MM.1S (cell line): ENCODE measurements at regions not wholly inside any gene's neighbourhood (a gene's known extent, or its start where the extent isn't known, plus 50 kb on each side); places are given as distances from the start of the nearest gene placed in this dataset.

ENCODE experiments used
- DNase-seq: peaks from one replicate; pipeline ENCODE4 v3.0.0-alpha.2; 2015
- H2AFZ ChIP-seq: fragments of 300-600 bp; sonication (generic); 2 replicates; pipeline ENCODE4 v1.6.0; 2016; ENCODE audit warnings: antibody characterized with exemption, low read length
- H3F3A ChIP-seq: fragments of 300-600 bp; sonication (generic); 2 replicates; pipeline ENCODE4 v1.6.1; 2016; ENCODE audit warnings: mild to moderate bottlenecking, antibody characterized with exemption, low read length, moderate library complexity, mixed read lengths; ENCODE audit not compliant: insufficient read depth
- H3K27ac ChIP-seq: fragments of 300-600 bp; sonication (generic); 2 replicates; pipeline ENCODE4 v1.5.1; 2016; ENCODE audit warnings: mild to moderate bottlenecking, low read length
- H3K27me3 ChIP-seq: fragments of 300-600 bp; sonication (generic); replicated peaks from 2 replicates; pipeline ENCODE4 v1.6.0; 2016; ENCODE audit warnings: low read length; ENCODE audit not compliant: insufficient read depth
- H3K36me3 ChIP-seq: fragments of 300-600 bp; sonication (generic); replicated peaks from 2 replicates; pipeline ENCODE4 v1.6.1; 2016; ENCODE audit warnings: mild to moderate bottlenecking, low read length, mixed read lengths; ENCODE audit not compliant: insufficient read depth
- H3K4me1 ChIP-seq: fragments of 300-600 bp; sonication (generic); 2 replicates; pipeline ENCODE4 v1.6.1; 2016; ENCODE audit warnings: low read length, mixed read lengths
- H3K4me2 ChIP-seq: fragments of 300-600 bp; sonication (generic); 2 replicates; pipeline ENCODE4 v1.6.0; 2016; ENCODE audit warnings: low read depth, low read length
- H3K4me3 ChIP-seq: fragments of 300-600 bp; sonication (generic); 2 replicates; pipeline ENCODE4 v1.5.1; 2016; ENCODE audit warnings: low read length, mixed read lengths
- H3K79me2 ChIP-seq: fragments of 300-600 bp; sonication (generic); 2 replicates; pipeline ENCODE4 v1.6.1; 2016; ENCODE audit warnings: mixed run types, low read length, mixed read lengths
- H3K9ac ChIP-seq: fragments of 300-600 bp; sonication (generic); 2 replicates; pipeline ENCODE4 v1.6.1; 2016; ENCODE audit warnings: low read length, mixed read lengths
- H3K9me2 ChIP-seq: fragments of 300-600 bp; sonication (generic); replicated peaks from 2 replicates; pipeline ENCODE4 v1.6.1; 2016; ENCODE audit warnings: mild to moderate bottlenecking, low read length, mixed read lengths; ENCODE audit not compliant: insufficient read depth
- H3K9me3 ChIP-seq: fragments of 300-600 bp; sonication (generic); replicated peaks from 2 replicates; pipeline ENCODE4 v1.6.1; 2016; ENCODE audit warnings: mild to moderate bottlenecking, low read length, mixed read lengths; ENCODE audit not compliant: insufficient read depth
- H4K20me1 ChIP-seq: fragments of 300-600 bp; sonication (generic); 2 replicates; pipeline ENCODE4 v1.6.1; 2016; ENCODE audit warnings: mild to moderate bottlenecking, low read length, moderate library complexity, mixed read lengths; ENCODE audit not compliant: insufficient read depth
- CTCF ChIP-seq: fragments of 300-600 bp; sonication (generic); IDR thresholded peaks from 2 replicates; pipeline ENCODE4 v1.5.1; 2016; ENCODE audit warnings: antibody characterized with exemption, low read length, mixed read lengths
- EZH2 ChIP-seq: fragments of 300-600 bp; sonication (generic); optimal IDR thresholded peaks from 2 replicates; pipeline ENCODE3; 2017; ENCODE audit warnings: low read depth, mild to moderate bottlenecking, antibody characterized with exemption, low read length, mixed read lengths
- EZH2phosphoT487 ChIP-seq: fragments of 300-600 bp; sonication (generic); IDR thresholded peaks from 2 replicates; pipeline ENCODE4 v1.6.1; 2018; ENCODE audit warnings: antibody characterized with exemption, low read length

GRCh38 chr1:60388092-60388987 is 314.8 kb upstream of the C1orf87 start:
- TF ChIP-seq EZH2, result no peak
- Histone ChIP-seq H3K9ac (no peak overlapping the region), H3K4me2 (no peak overlapping the region), H4K20me1 (no peaks in the 10 kb centered on the region), H3K36me3 (no peaks in the 10 kb centered on the region), H3K27me3 (no peaks in the 10 kb centered on the region), H3K9me3 (no peaks in the 10 kb centered on the region), H3K27ac (no peak overlapping the region), H3K79me2 (no peaks in the 10 kb centered on the region), H2AFZ (no peak overlapping the region), H3K4me1 (no peaks in the 10 kb centered on the region), H3K9me2 (no peaks in the 10 kb centered on the region), H3K4me3 (no peak overlapping the region), H3F3A (no peaks in the 10 kb centered on the region)
- DNase-seq, result no peak

GRCh38 chr1:60387175-60387574 is 313.6 kb upstream of the C1orf87 start:
- no peak for DNase-seq

GRCh38 chr1:60386249-60386648 is 312.7 kb upstream of the C1orf87 start:
- H3K9me2 ChIP-seq, result no peaks in the 10 kb centered on the region
- H3K36me3 ChIP-seq, result no peaks in the 10 kb centered on the region
- H3K4me1 ChIP-seq, result no peaks in the 10 kb centered on the region
- no peaks in the 10 kb centered on the region for H3F3A ChIP-seq
- H3K9me3 ChIP-seq, result no peaks in the 10 kb centered on the region
- no peak overlapping the region for H3K9ac ChIP-seq
- H3K27ac ChIP-seq, result no peak overlapping the region
- H2AFZ ChIP-seq, result no peak overlapping the region
- no peaks in the 10 kb centered on the region for H3K27me3 ChIP-seq
- TF ChIP-seq EZH2phosphoT487 (no peak), EZH2 (no peak), CTCF (no peak)
- H4K20me1 ChIP-seq, result no peaks in the 10 kb centered on the region
- no peak for DNase-seq
- H3K4me3 ChIP-seq, result no peak overlapping the region
- H3K4me2 ChIP-seq, result no peak overlapping the region
- H3K79me2 ChIP-seq, result no peaks in the 10 kb centered on the region

More at GRCh38 chr1:60387175-60387574, 313.6 kb upstream of the C1orf87 start:
- Histone ChIP-seq H3F3A (no peaks in the 10 kb centered on the region), H2AFZ (no peak overlapping the region), H3K79me2 (no peaks in the 10 kb centered on the region), H3K27me3 (no peaks in the 10 kb centered on the region), H3K9ac (no peak overlapping the region), H4K20me1 (no peaks in the 10 kb centered on the region), H3K9me2 (no peaks in the 10 kb centered on the region), H3K4me3 (no peak overlapping the region), H3K4me2 (no peak overlapping the region), H3K4me1 (no peaks in the 10 kb centered on the region), H3K27ac (no peak overlapping the region), H3K36me3 (no peaks in the 10 kb centered on the region), H3K9me3 (no peaks in the 10 kb centered on the region)
- no peak for TF ChIP-seq CTCF

- H2AFZ ChIP-seq, result no peak overlapping the region
- H3F3A ChIP-seq, result no peaks in the 10 kb centered on the region
- no peak for TF ChIP-seq EZH2phosphoT487
- TF ChIP-seq EZH2, result no peak
- TF ChIP-seq CTCF, result no peak
- no peak for DNase-seq
- H3K9me2 ChIP-seq, result no peaks in the 10 kb centered on the region
- no peaks in the 10 kb centered on the region for H3K4me1 ChIP-seq
- H3K79me2 ChIP-seq, result no peaks in the 10 kb centered on the region
- no peak overlapping the region for H3K4me2 ChIP-seq
- H4K20me1 ChIP-seq, result no peaks in the 10 kb centered on the region
- no peaks in the 10 kb centered on the region for H3K9me3 ChIP-seq
- no peak overlapping the region for H3K4me3 ChIP-seq
- no peaks in the 10 kb centered on the region for H3K36me3 ChIP-seq
- no peak overlapping the region for H3K27ac ChIP-seq
- H3K9ac ChIP-seq, result no peak overlapping the region
- H3K27me3 ChIP-seq, result no peaks in the 10 kb centered on the region
Measured at GRCh38 chr1:60376196-60376595, 302.6 kb upstream of the C1orf87 start.
